ENCODE measurements at regions not wholly inside any gene's neighbourhood (a gene's known extent, or its start where the extent isn't known, plus 50 kb on each side); places are given as distances from the start of the nearest gene placed in this dataset.

DNA sequence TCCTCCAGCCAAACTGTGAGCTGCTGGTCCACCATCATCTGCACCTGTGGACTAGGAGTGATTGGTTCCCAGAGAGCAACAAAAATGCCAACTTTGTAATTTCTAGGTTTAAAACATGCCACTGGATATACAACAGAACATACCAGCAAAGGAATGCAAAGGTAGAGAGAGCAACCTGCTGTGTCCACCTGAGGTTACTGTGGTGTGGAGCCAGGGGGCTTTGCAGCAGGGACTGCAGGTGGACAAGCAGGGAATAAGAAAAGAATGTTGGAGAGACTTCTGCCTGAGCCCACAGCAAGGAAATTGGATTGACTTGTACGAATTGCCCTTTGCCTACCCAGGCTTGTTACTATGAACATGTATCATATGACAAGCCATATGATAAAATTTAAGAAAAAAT, 345.2 kb upstream of the SPHKAP start:
- TF ChIP-seq POLR2A (IDR thresholded peaks at IDR 0.05), result no peak
- TF ChIP-seq, protein P1, sequence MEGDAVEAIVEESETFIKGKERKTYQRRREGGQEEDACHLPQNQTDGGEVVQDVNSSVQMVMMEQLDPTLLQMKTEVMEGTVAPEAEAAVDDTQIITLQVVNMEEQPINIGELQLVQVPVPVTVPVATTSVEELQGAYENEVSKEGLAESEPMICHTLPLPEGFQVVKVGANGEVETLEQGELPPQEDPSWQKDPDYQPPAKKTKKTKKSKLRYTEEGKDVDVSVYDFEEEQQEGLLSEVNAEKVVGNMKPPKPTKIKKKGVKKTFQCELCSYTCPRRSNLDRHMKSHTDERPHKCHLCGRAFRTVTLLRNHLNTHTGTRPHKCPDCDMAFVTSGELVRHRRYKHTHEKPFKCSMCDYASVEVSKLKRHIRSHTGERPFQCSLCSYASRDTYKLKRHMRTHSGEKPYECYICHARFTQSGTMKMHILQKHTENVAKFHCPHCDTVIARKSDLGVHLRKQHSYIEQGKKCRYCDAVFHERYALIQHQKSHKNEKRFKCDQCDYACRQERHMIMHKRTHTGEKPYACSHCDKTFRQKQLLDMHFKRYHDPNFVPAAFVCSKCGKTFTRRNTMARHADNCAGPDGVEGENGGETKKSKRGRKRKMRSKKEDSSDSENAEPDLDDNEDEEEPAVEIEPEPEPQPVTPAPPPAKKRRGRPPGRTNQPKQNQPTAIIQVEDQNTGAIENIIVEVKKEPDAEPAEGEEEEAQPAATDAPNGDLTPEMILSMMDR (IDR thresholded peaks at IDR 0.05), result no peak

Data from thyroid gland (tissue), 4 donors.